H1 (cell line): ENCODE measurements at regions not wholly inside any gene's neighbourhood (a gene's known extent, or its start where the extent isn't known, plus 50 kb on each side); places are given as distances from the start of the nearest gene placed in this dataset.

Experiments used
- CTCF ChIA-PET: fragments of 300-600 bp; sonication (Branson Sonifier 250); formaldehyde crosslinking; loops from one replicate; lab custom pipeline; 2021; ENCODE audit not compliant: partially characterized antibody; lab: Charles Lee
- POLR2A ChIA-PET: fragments of 300-600 bp; sonication (Branson Sonifier 250); formaldehyde crosslinking; loops from one replicate; lab custom pipeline; 2021; ENCODE audit warnings: inconsistent platforms; ENCODE audit not compliant: partially characterized antibody; lab: Charles Lee
- DNase-seq, 2 experiments: peaks; one replicate each; pipeline versions ENCODE4 v3.0.0 to v3.0.0-alpha.2; 2010 to 2022; ENCODE audit warnings: low spot score in 2 of 2, low read depth in 1 of 2, mixed read lengths in 1 of 2
- FAIRE-seq: peaks from 2 replicates; lab custom pipeline; 2011; peaks lifted over from hg19 to GRCh38; lab: Jason Lieb, UNC
- H2AFZ ChIP-seq: 2 replicates; pipeline ENCODE4 v1.8.1; 2012; ENCODE audit warnings: low read length, inconsistent platforms
- H2AK5ac ChIP-seq: 2 replicates; pipeline ENCODE4 v1.6.1; 2013; ENCODE audit warnings: low read depth, low read length
- H2BK120ac ChIP-seq: replicated peaks from 2 replicates; pipeline ENCODE3; 2013; ENCODE audit warnings: low read depth, low read length, inconsistent platforms
- H2BK12ac ChIP-seq: 2 replicates; pipeline ENCODE4 v1.6.1; 2013; ENCODE audit warnings: low read depth, low read length
- H2BK15ac ChIP-seq: 2 replicates; pipeline ENCODE4 v1.6.1; 2013; ENCODE audit warnings: low read length
- H2BK20ac ChIP-seq: 2 replicates; pipeline ENCODE4 v1.6.1; 2013; ENCODE audit warnings: low read length
- H2BK5ac ChIP-seq: 2 replicates; pipeline ENCODE4 v1.6.1; 2013; ENCODE audit warnings: low read depth, low read length
- H3K14ac ChIP-seq: 2 replicates; pipeline ENCODE4 v1.6.1; 2013; ENCODE audit warnings: inconsistent platforms; ENCODE audit not compliant: insufficient read length
- H3K18ac ChIP-seq: 2 replicates; pipeline ENCODE4 v1.6.1; 2013; ENCODE audit warnings: low read length; ENCODE audit errors: extremely low read depth
- H3K23ac ChIP-seq: 2 replicates; pipeline ENCODE4 v1.6.1; 2013; ENCODE audit warnings: inconsistent platforms; ENCODE audit not compliant: insufficient read length
- H3K23me2 ChIP-seq: 2 replicates; pipeline ENCODE4 v1.6.1; 2013; ENCODE audit warnings: low read depth, low read length
- H3K27ac ChIP-seq: 2 replicates; pipeline ENCODE4 v1.6.1; 2011; ENCODE audit warnings: low read depth, low read length, inconsistent platforms
- H3K27me3 ChIP-seq, 4 experiments: replicated peaks in 1 of 4; 1 replicate in 1 of 4; 2 replicates in 3 of 4; pipeline versions ENCODE4 v1.6.1 to v1.8.1; 2011 to 2013; ENCODE audit warnings: low read length in 3 of 4, mild to moderate bottlenecking in 3 of 4, inconsistent platforms in 2 of 4, mixed read lengths in 2 of 4, moderate library complexity in 1 of 4; ENCODE audit not compliant: control insufficient read depth in 3 of 4, insufficient read depth in 3 of 4; ENCODE audit errors: extremely low read depth in 1 of 4
- H3K36me3 ChIP-seq, 4 experiments: 2 replicates each; pipeline versions ENCODE4 v1.6.1 to v1.8.1; 2011 to 2013; ENCODE audit warnings: mild to moderate bottlenecking in 4 of 4, low read length in 3 of 4, moderate library complexity in 2 of 4, control low read depth in 1 of 4, inconsistent platforms in 1 of 4; ENCODE audit not compliant: insufficient read depth in 4 of 4, control insufficient read depth in 2 of 4
- H3K4ac ChIP-seq: replicated peaks from 2 replicates; pipeline ENCODE3; 2013; ENCODE audit warnings: low read length, low read depth, mixed read lengths, inconsistent platforms; ENCODE audit not compliant: insufficient read length
- H3K4me1 ChIP-seq, 4 experiments: replicated peaks in 1 of 4; 1 replicate in 1 of 4; 2 replicates in 3 of 4; pipeline versions ENCODE4 v1.6.1 to v1.8.1; 2011 to 2013; ENCODE audit warnings: low read length in 3 of 4, inconsistent platforms in 2 of 4, mixed read lengths in 1 of 4; ENCODE audit not compliant: insufficient read depth in 4 of 4, control insufficient read depth in 3 of 4
- H3K4me2 ChIP-seq, 2 experiments: 2 replicates each; pipeline versions ENCODE4 v1.6.1 to v1.8.1; 2011 to 2013; ENCODE audit warnings: low read depth in 2 of 2, low read length in 2 of 2, control low read depth in 1 of 2, inconsistent platforms in 1 of 2, mild to moderate bottlenecking in 1 of 2; ENCODE audit not compliant: insufficient read depth in 1 of 2
- H3K4me3 ChIP-seq, 4 experiments: fragments of 200-600, 300-600 bp in 1 of 4; sonication (generic), shearing (Covaris generic), sonication (Bioruptor Twin) in 1 of 4; 2 replicates each; pipeline versions ENCODE4 v1.5.1 to v1.8.1; 2011 to 2016; ENCODE audit warnings: low read length in 4 of 4, low read depth in 3 of 4, control low read depth in 2 of 4, inconsistent platforms in 2 of 4, mild to moderate bottlenecking in 2 of 4, mixed read lengths in 1 of 4, moderate library complexity in 1 of 4; ENCODE audit not compliant: insufficient read depth in 2 of 4; ENCODE audit errors: extremely low read depth in 1 of 4
- H3K56ac ChIP-seq: replicated peaks from 2 replicates; pipeline ENCODE3; 2013; ENCODE audit warnings: low read depth, mild to moderate bottlenecking, mixed read lengths, low read length, inconsistent platforms; ENCODE audit not compliant: insufficient read length
- H3K79me1 ChIP-seq: 2 replicates; pipeline ENCODE4 v1.6.1; 2013; ENCODE audit warnings: low read depth, low read length, control low read depth
- H3K79me2 ChIP-seq, 2 experiments: 2 replicates each; pipeline versions ENCODE4 v1.6.1 to v1.8.1; 2012 to 2013; ENCODE audit warnings: low read length in 2 of 2, mild to moderate bottlenecking in 2 of 2, inconsistent platforms in 1 of 2; ENCODE audit not compliant: insufficient read depth in 2 of 2, control insufficient read depth in 1 of 2
- H3K9ac ChIP-seq, 4 experiments: replicated peaks in 1 of 4; 1 replicate in 1 of 4; 2 replicates in 3 of 4; pipeline versions ENCODE4 v1.6.1 to v1.8.1; 2011 to 2013; ENCODE audit warnings: low read depth in 3 of 4, low read length in 3 of 4, control low read depth in 2 of 4, mild to moderate bottlenecking in 2 of 4, moderate library complexity in 2 of 4, inconsistent platforms in 1 of 4; ENCODE audit errors: extremely low read depth in 1 of 4
- H3K9me3 ChIP-seq, 2 experiments: 2 replicates each; pipeline versions ENCODE4 v1.6.1 to v1.8.1; 2012 to 2013; ENCODE audit warnings: mild to moderate bottlenecking in 2 of 2, moderate library complexity in 2 of 2, control low read depth in 1 of 2, inconsistent platforms in 1 of 2, low read depth in 1 of 2, low read length in 1 of 2, mixed read lengths in 1 of 2; ENCODE audit not compliant: insufficient read depth in 2 of 2
- H4K20me1 ChIP-seq, 2 experiments: replicated peaks in 1 of 2; 2 replicates each; pipeline versions ENCODE3 to v1.8.1; 2011 to 2013; ENCODE audit warnings: inconsistent platforms in 2 of 2, low read length in 2 of 2, mild to moderate bottlenecking in 1 of 2; ENCODE audit not compliant: insufficient read depth in 2 of 2, control insufficient read depth in 1 of 2
- H4K5ac ChIP-seq: 2 replicates; pipeline ENCODE4 v1.6.1; 2013; ENCODE audit warnings: low read length, low read depth, mixed read lengths, inconsistent platforms; ENCODE audit not compliant: insufficient read length
- H4K8ac ChIP-seq: 2 replicates; pipeline ENCODE4 v1.8.0; 2013; ENCODE audit warnings: mild to moderate bottlenecking, moderate library complexity, low read length, inconsistent platforms; ENCODE audit not compliant: insufficient read depth; ENCODE audit errors: extremely low read depth
- H4K91ac ChIP-seq: replicated peaks from 2 replicates; pipeline ENCODE3; 2013; ENCODE audit warnings: low read length, mixed read lengths, inconsistent platforms; ENCODE audit not compliant: insufficient read length
- SP1 ChIP-seq: IDR thresholded peaks from 2 replicates; pipeline ENCODE4 v1.6.1; 2011; ENCODE audit warnings: low read depth, low read length

DNA sequence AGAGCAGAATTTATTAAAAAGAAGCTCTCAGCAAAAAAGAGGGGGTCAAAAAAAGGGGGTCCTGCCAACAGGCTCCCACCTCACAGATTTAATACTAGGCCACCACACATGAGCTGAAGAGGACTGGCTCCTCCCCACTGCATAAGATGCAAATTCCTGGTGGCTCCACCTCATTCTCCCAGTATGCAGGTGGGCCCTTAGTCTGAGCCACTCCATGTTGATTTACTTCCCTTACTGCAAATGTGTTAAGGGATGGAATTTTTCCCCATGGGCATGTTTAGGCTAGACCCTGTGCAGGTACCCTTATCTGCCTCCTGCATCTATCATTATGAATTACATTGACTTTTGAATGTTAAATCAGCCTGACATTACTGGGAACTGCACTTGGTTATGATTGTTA is 82.9 kb downstream of the ISOC1 start:
- H2AK5ac ChIP-seq = no peak overlapping the region
- no peak overlapping the region for H3K23ac ChIP-seq
- H4K5ac ChIP-seq = no peak overlapping the region
- H3K9me3 ChIP-seq = no peaks in the 10 kb centered on the region
- no peak overlapping the region for H2BK5ac ChIP-seq
- peaks cover 0 to 1% (median 0%) of the 10 kb centered on the region in 4 experiments; a peak in 1 of 7 replicates for H3K27me3 ChIP-seq
- no peak for TF ChIP-seq SP1
- H2AFZ ChIP-seq = peak overlapping the region; percentile 84; the same call in 1 of the 2 replicates
- H2BK15ac ChIP-seq = no peak overlapping the region
- no peaks in the 10 kb centered on the region for H3K4me1 ChIP-seq
- no peaks in the 10 kb centered on the region for H4K20me1 ChIP-seq
- no peak for FAIRE-seq
- no peak overlapping the region for H3K56ac ChIP-seq
- H3K18ac ChIP-seq = no peak overlapping the region
- POLR2A ChIA-PET = no interaction called here
- no peak overlapping the region for H2BK12ac ChIP-seq
- H3K79me2 ChIP-seq = no peaks in the 10 kb centered on the region
- no peak overlapping the region for H2BK20ac ChIP-seq
- no peak overlapping the region for H4K8ac ChIP-seq
- no peak overlapping the region for H3K9ac ChIP-seq
- H3K4me2 ChIP-seq = no peak overlapping the region
- no peak overlapping the region for H3K4ac ChIP-seq
- H3K4me3 ChIP-seq = no peak overlapping the region
- no peaks in the 10 kb centered on the region for H3K23me2 ChIP-seq
- CTCF ChIA-PET = no interaction called here
- no peak overlapping the region for H4K91ac ChIP-seq
- H3K79me1 ChIP-seq = no peaks in the 10 kb centered on the region
- H3K14ac ChIP-seq = no peak overlapping the region
- no peak for DNase-seq
- H3K36me3 ChIP-seq = no peaks in the 10 kb centered on the region
- no peak overlapping the region for H3K27ac ChIP-seq
- H2BK120ac ChIP-seq = no peak overlapping the region
